Activated CD4-positive, alpha-beta T cell treated with anti-CD3 and anti-CD28 coated beads, Interleukin-2, amount 10 ng/mL, durations not matched to agents 24 days and 14 days (primary cell): ENCODE measurements at regions not wholly inside any gene's neighbourhood (a gene's known extent, or its start where the extent isn't known, plus 50 kb on each side); places are given as distances from the start of the nearest gene placed in this dataset.

Source experiments
- DNase-seq: peaks from one replicate; pipeline ENCODE4 v3.0.0; 2022
- H3K27ac Mint-ChIP-seq: one replicate; pipeline ENCODE4 v1.8.0; 2022; ENCODE audit warnings: mild to moderate bottlenecking, mixed read lengths
- H3K27me3 Mint-ChIP-seq: one replicate; pipeline ENCODE4 v1.8.0; 2022; ENCODE audit warnings: mixed read lengths
- H3K36me3 Mint-ChIP-seq: one replicate; pipeline ENCODE4 v1.8.0; 2022; ENCODE audit warnings: low read depth, mild to moderate bottlenecking, mixed read lengths
- H3K4me1 Mint-ChIP-seq: one replicate; pipeline ENCODE4 v1.8.0; 2021; ENCODE audit warnings: mixed read lengths
- H3K4me3 Mint-ChIP-seq: one replicate; pipeline ENCODE4 v1.8.0; 2022; ENCODE audit warnings: mild to moderate bottlenecking, moderate library complexity, mixed read lengths
- H3K9me3 Mint-ChIP-seq: one replicate; pipeline ENCODE4 v1.8.0; 2021; ENCODE audit warnings: mixed read lengths
- intact Hi-C: fragments of 100-400 bp; cut with micrococcal nuclease; formaldehyde crosslinking; loops from one replicate; pipeline ENCODE4 v1.15.1; 2023

GRCh38 chr21:37967036-37967435, 50.8 kb upstream of the KCNJ6 start:
- H3K4me1 Mint-ChIP-seq: no peaks in the 10 kb centered on the region
- DNase-seq: no peak
- no peak overlapping the region for H3K4me3 Mint-ChIP-seq
- H3K9me3 Mint-ChIP-seq: no peaks in the 10 kb centered on the region
- H3K27me3 Mint-ChIP-seq: peaks cover 2% of the 10 kb centered on the region
- intact Hi-C loops: no loop called here
- H3K36me3 Mint-ChIP-seq: no peaks in the 10 kb centered on the region
- H3K27ac Mint-ChIP-seq: no peak overlapping the region

GRCh38 chr21:37968744-37969143, 52.5 kb upstream of the KCNJ6 start:
- Mint-ChIP-seq H3K9me3 (no peaks in the 10 kb centered on the region), H3K27ac (no peak overlapping the region), H3K27me3 (peaks cover 2% of the 10 kb centered on the region), H3K4me3 (no peak overlapping the region), H3K36me3 (no peaks in the 10 kb centered on the region), H3K4me1 (no peaks in the 10 kb centered on the region)
- DNase-seq: no peak
- intact Hi-C loops: no loop called here

GRCh38 chr21:37970548-37970947, 54.3 kb upstream of the KCNJ6 start:
- H3K36me3 Mint-ChIP-seq: no peaks in the 10 kb centered on the region
- no peaks in the 10 kb centered on the region for H3K9me3 Mint-ChIP-seq
- no peak for DNase-seq
- intact Hi-C loops: no loop called here
- H3K27ac Mint-ChIP-seq: no peak overlapping the region
- no peaks in the 10 kb centered on the region for H3K4me1 Mint-ChIP-seq
- no peak overlapping the region for H3K4me3 Mint-ChIP-seq
- H3K27me3 Mint-ChIP-seq: peaks cover 2% of the 10 kb centered on the region

GRCh38 chr21:37971390-37971950, 55.2 kb upstream of the KCNJ6 start:
- Mint-ChIP-seq H3K36me3 (no peaks in the 10 kb centered on the region), H3K27ac (no peak overlapping the region), H3K27me3 (peaks cover 2% of the 10 kb centered on the region), H3K4me3 (no peak overlapping the region), H3K4me1 (no peaks in the 10 kb centered on the region), H3K9me3 (no peaks in the 10 kb centered on the region)
- DNase-seq: no peak
- intact Hi-C loops: no loop called here

GRCh38 chr21:37974081-37974480, 57.8 kb upstream of the KCNJ6 start:
- H3K4me3 Mint-ChIP-seq: no peak overlapping the region

GRCh38 chr21:37982496-37983318, 66.5 kb upstream of the KCNJ6 start:
- Mint-ChIP-seq H3K4me3 (no peak overlapping the region), H3K36me3 (no peaks in the 10 kb centered on the region), H3K27me3 (peaks cover 2% of the 10 kb centered on the region), H3K4me1 (no peaks in the 10 kb centered on the region), H3K27ac (no peak overlapping the region), H3K9me3 (no peaks in the 10 kb centered on the region)
- DNase-seq: no peak
- intact Hi-C loops: no loop called here

More at GRCh38 chr21:37974081-37974480, 57.8 kb upstream of the KCNJ6 start:
- no peak overlapping the region for H3K27ac Mint-ChIP-seq
- no peaks in the 10 kb centered on the region for H3K36me3 Mint-ChIP-seq
- H3K27me3 Mint-ChIP-seq: peaks cover 2% of the 10 kb centered on the region
- no peaks in the 10 kb centered on the region for H3K4me1 Mint-ChIP-seq
- DNase-seq: no peak
- intact Hi-C loops: no loop called here
- H3K9me3 Mint-ChIP-seq: no peaks in the 10 kb centered on the region

- intact Hi-C loops: no loop called here
- no peaks in the 10 kb centered on the region for H3K4me1 Mint-ChIP-seq
- H3K4me3 Mint-ChIP-seq: no peak overlapping the region
These were observed 67.3 kb upstream of the KCNJ6 start for GRCh38 chr21:37983336-37984095.

GRCh38 chr21:37984416-37984815, 68.2 kb upstream of the KCNJ6 start:
- Mint-ChIP-seq H3K36me3 (no peaks in the 10 kb centered on the region), H3K27me3 (peaks cover 2% of the 10 kb centered on the region), H3K4me3 (no peak overlapping the region), H3K9me3 (no peaks in the 10 kb centered on the region), H3K4me1 (no peaks in the 10 kb centered on the region), H3K27ac (no peak overlapping the region)
- intact Hi-C loops: no loop called here
- no peak for DNase-seq

More at GRCh38 chr21:37983336-37984095, 67.3 kb upstream of the KCNJ6 start:
- Mint-ChIP-seq H3K27ac (no peak overlapping the region), H3K27me3 (peaks cover 2% of the 10 kb centered on the region), H3K36me3 (no peaks in the 10 kb centered on the region), H3K9me3 (no peaks in the 10 kb centered on the region)
- no peak for DNase-seq

- no peaks in the 10 kb centered on the region for H3K9me3 Mint-ChIP-seq
- no peaks in the 10 kb centered on the region for H3K4me1 Mint-ChIP-seq
- intact Hi-C loops: no loop called here
- no peaks in the 10 kb centered on the region for H3K36me3 Mint-ChIP-seq
- H3K27me3 Mint-ChIP-seq: peaks cover 2% of the 10 kb centered on the region
- DNase-seq: no peak
- no peak overlapping the region for H3K4me3 Mint-ChIP-seq
- H3K27ac Mint-ChIP-seq: no peak overlapping the region
These were observed 69.7 kb upstream of the KCNJ6 start for GRCh38 chr21:37986000-37986399.

- intact Hi-C loops: no loop called here
- Mint-ChIP-seq H3K9me3 (no peaks in the 10 kb centered on the region), H3K36me3 (no peaks in the 10 kb centered on the region), H3K4me3 (no peak overlapping the region), H3K27me3 (peaks cover 2% of the 10 kb centered on the region), H3K27ac (no peak overlapping the region), H3K4me1 (no peaks in the 10 kb centered on the region)
- DNase-seq: no peak
These were observed 70.6 kb upstream of the KCNJ6 start for GRCh38 chr21:37986751-37987399.

- Mint-ChIP-seq H3K9me3 (no peaks in the 10 kb centered on the region), H3K4me3 (no peak overlapping the region), H3K27me3 (peaks cover 2% of the 10 kb centered on the region), H3K27ac (no peak overlapping the region), H3K4me1 (no peaks in the 10 kb centered on the region), H3K36me3 (no peaks in the 10 kb centered on the region)
- intact Hi-C loops: no loop called here
- no peak for DNase-seq
These were observed 71.4 kb upstream of the KCNJ6 start for GRCh38 chr21:37987668-37988067.

- Mint-ChIP-seq H3K36me3 (no peaks in the 10 kb centered on the region), H3K27ac (no peak overlapping the region), H3K27me3 (no peaks in the 10 kb centered on the region), H3K9me3 (no peaks in the 10 kb centered on the region), H3K4me3 (no peak overlapping the region), H3K4me1 (no peaks in the 10 kb centered on the region)
- intact Hi-C loops: no loop called here
- no peak for DNase-seq
These were observed 76.8 kb upstream of the KCNJ6 start for GRCh38 chr21:37993071-37993470.

GRCh38 chr21:37994211-37994610, 78.0 kb upstream of the KCNJ6 start:
- H3K9me3 Mint-ChIP-seq: no peaks in the 10 kb centered on the region
- no peaks in the 10 kb centered on the region for H3K27me3 Mint-ChIP-seq
- no peak for DNase-seq
- intact Hi-C loops: no loop called here
- H3K4me3 Mint-ChIP-seq: no peak overlapping the region
- H3K36me3 Mint-ChIP-seq: no peaks in the 10 kb centered on the region
- no peaks in the 10 kb centered on the region for H3K4me1 Mint-ChIP-seq
- H3K27ac Mint-ChIP-seq: no peak overlapping the region

GRCh38 chr21:38012672-38013071, 96.4 kb upstream of the KCNJ6 start:
- no peak overlapping the region for H3K4me3 Mint-ChIP-seq
- H3K27me3 Mint-ChIP-seq: peaks cover 2% of the 10 kb centered on the region
- intact Hi-C loops: no loop called here
- no peak for DNase-seq
- H3K27ac Mint-ChIP-seq: no peak overlapping the region
- H3K36me3 Mint-ChIP-seq: no peaks in the 10 kb centered on the region
- no peaks in the 10 kb centered on the region for H3K9me3 Mint-ChIP-seq
- H3K4me1 Mint-ChIP-seq: no peaks in the 10 kb centered on the region
